PC-3 (cell line): ENCODE measurements at regions not wholly inside any gene's neighbourhood (a gene's known extent, or its start where the extent isn't known, plus 50 kb on each side); places are given as distances from the start of the nearest gene placed in this dataset.

Experiments
- ATAC-seq: fragments of 200-7000 bp; cut with Tn5 transposase; 2 replicates; pipeline ENCODE4 v1.9.1; 2020; ENCODE audit warnings: mild to moderate bottlenecking, moderate library complexity
- BruUV-seq: library from RNA; stranded (reverse); fragments of 400-500 nt; replicated peaks from 2 replicates; lab custom pipeline; 2021; lab: Mats Ljungman, UMichigan
- CTCF ChIA-PET: fragments of 300-600 bp; sonication (Branson Sonifier 250); formaldehyde crosslinking; loops from one replicate; lab custom pipeline; 2022; ENCODE audit warnings: antibody characterized with exemption; lab: Charles Lee
- POLR2A ChIA-PET: fragments of 300-600 bp; sonication (Branson Sonifier 250); formaldehyde crosslinking; loops from one replicate; lab custom pipeline; 2022; ENCODE audit warnings: antibody characterized with exemption; ENCODE audit not compliant: unreplicated experiment; lab: Charles Lee
- DNase-seq: peaks from one replicate; pipeline ENCODE4 v3.0.0-alpha.2; 2015
- H2AFZ ChIP-seq: fragments of 300-600 bp; sonication (generic); 2 replicates; pipeline ENCODE4 v1.6.0; 2016; ENCODE audit warnings: antibody characterized with exemption, low read length
- H3F3A ChIP-seq: fragments of 300-600 bp; sonication (generic); one replicate; pipeline ENCODE4 v1.6.0; 2017; ENCODE audit warnings: antibody characterized with exemption, low read length, control low read depth, mild to moderate bottlenecking; ENCODE audit not compliant: unreplicated experiment
- H3K27ac ChIP-seq: fragments of 300-600 bp; sonication (generic); 2 replicates; pipeline ENCODE4 v1.5.1; 2016; ENCODE audit warnings: mild to moderate bottlenecking, low read length
- H3K27me3 ChIP-seq: fragments of 300-600 bp; sonication (generic); 2 replicates; pipeline ENCODE4 v1.6.1; 2016; ENCODE audit warnings: low read length, mixed read lengths
- H3K36me3 ChIP-seq: fragments of 300-600 bp; sonication (generic); 2 replicates; pipeline ENCODE4 v1.6.1; 2016; ENCODE audit warnings: low read depth, mixed run types, low read length, mixed read lengths
- H3K4me1 ChIP-seq: fragments of 300-600 bp; sonication (generic); 2 replicates; pipeline ENCODE4 v1.5.1; 2016; ENCODE audit warnings: low read length; ENCODE audit not compliant: insufficient read depth
- H3K4me2 ChIP-seq: fragments of 300-600 bp; sonication (generic); 2 replicates; pipeline ENCODE4 v1.6.0; 2016; ENCODE audit warnings: low read length
- H3K4me3 ChIP-seq: fragments of 300-600 bp; sonication (generic); 2 replicates; pipeline ENCODE4 v1.5.1; 2016; ENCODE audit warnings: mild to moderate bottlenecking, low read length, mixed read lengths
- H3K79me2 ChIP-seq: fragments of 300-600 bp; sonication (generic); 2 replicates; pipeline ENCODE4 v1.6.1; 2017; ENCODE audit warnings: low read length, mixed read lengths
- H3K9ac ChIP-seq: fragments of 300-600 bp; sonication (generic); 2 replicates; pipeline ENCODE4 v1.6.0; 2016; ENCODE audit warnings: mild to moderate bottlenecking, low read length
- H3K9me2 ChIP-seq: fragments of 300-600 bp; sonication (generic); replicated peaks from 2 replicates; pipeline ENCODE4 v1.6.1; 2016; ENCODE audit warnings: mixed run types, low read length, mixed read lengths
- H3K9me3 ChIP-seq: fragments of 300-600 bp; sonication (generic); 2 replicates; pipeline ENCODE4 v1.6.1; 2016; ENCODE audit warnings: low read length, mixed read lengths
- H4K20me1 ChIP-seq: fragments of 300-600 bp; sonication (generic); 2 replicates; pipeline ENCODE4 v1.6.1; 2016; ENCODE audit warnings: low read length, mixed read lengths
- CTCF ChIP-seq: fragments of 300-600 bp; sonication (generic); conservative IDR thresholded peaks from 2 replicates; pipeline ENCODE4 v1.5.1; 2017; ENCODE audit warnings: antibody characterized with exemption, low read depth, mild to moderate bottlenecking, low read length
- EZH2 ChIP-seq: fragments of 300-600 bp; sonication (generic); IDR thresholded peaks from one replicate; pipeline ENCODE4 v1.6.1; 2017; ENCODE audit warnings: antibody characterized with exemption, mild to moderate bottlenecking, low read length; ENCODE audit not compliant: unreplicated experiment
- EZH2phosphoT487 ChIP-seq: fragments of 300-600 bp; sonication (generic); IDR thresholded peaks from 2 replicates; pipeline ENCODE4 v1.6.1; 2018; ENCODE audit warnings: mild to moderate bottlenecking, antibody characterized with exemption, low read length, borderline replicate concordance
- intact Hi-C: fragments of 100-400 bp; cut with micrococcal nuclease; formaldehyde crosslinking; loops from 2 replicates; pipeline ENCODE4 v1.9.0; 2023

DNA sequence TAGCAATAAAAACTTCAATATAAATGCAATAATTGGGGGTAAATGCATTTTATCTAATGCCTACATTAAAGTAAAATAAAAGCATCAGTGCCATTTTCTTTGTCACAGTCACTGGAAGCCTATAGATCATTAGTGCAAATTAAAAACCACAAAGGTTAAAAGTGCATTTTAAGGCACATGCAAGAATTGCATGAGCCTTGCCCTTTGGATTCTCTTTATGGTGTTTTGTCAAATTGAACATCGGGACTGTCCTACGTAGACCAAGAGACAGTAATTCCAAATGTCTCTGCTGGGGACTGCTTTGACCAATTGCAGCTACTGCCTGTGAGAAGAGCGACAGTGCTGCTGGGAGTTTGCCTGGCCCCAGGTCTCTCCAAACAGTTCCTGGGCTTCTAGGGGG lies 130.3 kb upstream of the SATB2 start:
- Histone ChIP-seq H3K4me1 (no peaks in the 10 kb centered on the region), H3K4me2 (no peak overlapping the region), H3K4me3 (no peak overlapping the region), H3K9me2 (no peaks in the 10 kb centered on the region), H4K20me1 (no peaks in the 10 kb centered on the region), H3K79me2 (no peaks in the 10 kb centered on the region), H3K9ac (no peak overlapping the region), H3K9me3 (no peaks in the 10 kb centered on the region), H3K27ac (no peak overlapping the region), H3K36me3 (no peaks in the 10 kb centered on the region), H3K27me3 (peaks cover 93% of the 10 kb centered on the region), H3F3A (no peaks in the 10 kb centered on the region), H2AFZ (no peak overlapping the region)
- DNase-seq, result no peak
- POLR2A ChIA-PET, result no interaction called here
- intact Hi-C loops, result no loop called here
- ATAC-seq, result no peak
- CTCF ChIA-PET, result no interaction called here
- TF ChIP-seq EZH2 (no peak), EZH2phosphoT487 (no peak), CTCF (no peak)
- BruUV-seq, result no TSS peak

DNA sequence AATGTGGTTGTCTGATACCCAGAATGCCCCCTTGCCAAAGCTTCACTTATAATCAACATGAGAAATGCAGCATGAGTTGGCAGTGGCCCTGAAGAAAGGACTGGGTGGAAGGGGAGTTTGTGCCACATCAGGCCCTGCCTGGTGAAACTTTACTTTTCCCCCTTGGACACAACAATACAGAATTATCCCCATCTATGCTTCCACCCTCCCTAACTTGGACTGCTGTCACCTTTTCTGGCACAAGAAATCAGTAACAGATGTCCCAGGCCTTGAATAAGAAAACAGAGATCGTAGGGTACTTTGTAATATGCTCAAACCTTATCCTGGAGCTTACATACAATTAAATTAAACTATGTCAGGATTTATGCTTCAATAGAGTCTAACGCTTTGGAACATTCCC lies 128.9 kb upstream of the SATB2 start:
- Histone ChIP-seq H4K20me1 (no peaks in the 10 kb centered on the region), H3K9ac (no peak overlapping the region), H3K4me3 (no peak overlapping the region), H3K79me2 (no peaks in the 10 kb centered on the region), H3K36me3 (no peaks in the 10 kb centered on the region), H3K4me2 (no peak overlapping the region), H3K27ac (no peak overlapping the region), H3K4me1 (no peaks in the 10 kb centered on the region), H3F3A (no peaks in the 10 kb centered on the region), H3K9me2 (no peaks in the 10 kb centered on the region), H3K9me3 (no peaks in the 10 kb centered on the region), H2AFZ (no peak overlapping the region), H3K27me3 (peaks cover 95% of the 10 kb centered on the region)
- ChIA-PET POLR2A (no interaction called here), CTCF (no interaction called here)
- ATAC-seq (no peak), DNase-seq (no peak)
- TF ChIP-seq EZH2 (no peak), EZH2phosphoT487 (no peak), CTCF (no peak)
- intact Hi-C loops, result no loop called here
- BruUV-seq, result no TSS peak

DNA sequence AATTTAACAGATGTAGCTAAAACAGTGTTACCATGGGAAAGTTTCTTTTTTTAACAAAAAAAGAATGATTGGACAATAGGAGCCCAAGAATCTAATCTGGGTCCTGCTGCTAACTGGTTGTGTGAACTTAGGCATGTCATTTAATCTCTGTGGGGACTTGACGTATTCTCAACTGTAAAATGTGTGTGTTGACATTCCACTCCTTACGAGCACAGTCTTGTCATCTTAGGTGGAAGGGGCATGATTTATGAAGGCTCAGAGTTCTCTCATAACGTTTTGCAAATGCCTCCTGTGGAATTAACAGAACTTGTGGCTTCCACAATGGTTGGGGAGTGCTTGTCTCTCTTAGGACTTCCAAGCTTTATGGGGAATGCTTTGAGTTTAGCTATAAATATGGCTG lies 125.9 kb upstream of the SATB2 start:
- H3K27ac ChIP-seq, result no peak overlapping the region
- H3K4me1 ChIP-seq, result no peaks in the 10 kb centered on the region
- H2AFZ ChIP-seq, result no peak overlapping the region
- no peaks in the 10 kb centered on the region for H3K9me3 ChIP-seq
- ATAC-seq (no peak), DNase-seq (no peak)
- TF ChIP-seq EZH2phosphoT487, result no peak
- TF ChIP-seq EZH2, result no peak
- no peak for TF ChIP-seq CTCF
- no peaks in the 10 kb centered on the region for H3K9me2 ChIP-seq
- no TSS peak for BruUV-seq
- H4K20me1 ChIP-seq, result no peaks in the 10 kb centered on the region
- H3K79me2 ChIP-seq, result no peaks in the 10 kb centered on the region
- CTCF ChIA-PET, result no interaction called here
- H3K4me3 ChIP-seq, result no peak overlapping the region
- intact Hi-C loops, result no loop called here
- POLR2A ChIA-PET, result no interaction called here
- H3F3A ChIP-seq, result no peaks in the 10 kb centered on the region
- H3K9ac ChIP-seq, result no peak overlapping the region
- H3K4me2 ChIP-seq, result no peak overlapping the region
- peaks cover 97% of the 10 kb centered on the region for H3K27me3 ChIP-seq
- H3K36me3 ChIP-seq, result no peaks in the 10 kb centered on the region
